ENCODE measurements at regions not wholly inside any gene's neighbourhood (a gene's known extent, or its start where the extent isn't known, plus 50 kb on each side); places are given as distances from the start of the nearest gene placed in this dataset.

DNA sequence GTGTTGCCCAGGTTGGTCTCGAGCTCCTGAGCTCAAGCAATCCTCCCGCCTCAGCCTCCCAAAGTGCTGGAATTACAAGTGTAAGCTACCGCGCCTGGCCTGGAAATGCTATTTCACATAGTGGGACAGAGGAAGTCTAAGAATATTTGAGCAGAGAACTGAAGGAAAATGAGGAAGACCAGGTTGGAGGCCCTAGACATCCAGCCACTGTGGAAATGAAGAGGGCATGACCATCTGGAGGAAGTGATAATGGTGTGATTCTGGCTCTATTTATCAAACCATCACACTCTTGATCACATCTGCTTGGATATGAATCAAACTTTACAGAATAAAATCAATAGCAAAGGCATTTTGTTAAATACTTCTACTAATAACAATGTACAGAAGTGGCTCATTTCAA lies 65.9 kb upstream of the ARHGEF3 start:
- no peaks in the 10 kb centered on the region for H3K9me3 ChIP-seq
- no peak for DNase-seq
- TF ChIP-seq POLR2A (IDR thresholded peaks at IDR 0.05) (no peak), POLR2AphosphoS5 (IDR thresholded peaks at IDR 0.05) (no peak)
- TF ChIP-seq, protein P1, sequence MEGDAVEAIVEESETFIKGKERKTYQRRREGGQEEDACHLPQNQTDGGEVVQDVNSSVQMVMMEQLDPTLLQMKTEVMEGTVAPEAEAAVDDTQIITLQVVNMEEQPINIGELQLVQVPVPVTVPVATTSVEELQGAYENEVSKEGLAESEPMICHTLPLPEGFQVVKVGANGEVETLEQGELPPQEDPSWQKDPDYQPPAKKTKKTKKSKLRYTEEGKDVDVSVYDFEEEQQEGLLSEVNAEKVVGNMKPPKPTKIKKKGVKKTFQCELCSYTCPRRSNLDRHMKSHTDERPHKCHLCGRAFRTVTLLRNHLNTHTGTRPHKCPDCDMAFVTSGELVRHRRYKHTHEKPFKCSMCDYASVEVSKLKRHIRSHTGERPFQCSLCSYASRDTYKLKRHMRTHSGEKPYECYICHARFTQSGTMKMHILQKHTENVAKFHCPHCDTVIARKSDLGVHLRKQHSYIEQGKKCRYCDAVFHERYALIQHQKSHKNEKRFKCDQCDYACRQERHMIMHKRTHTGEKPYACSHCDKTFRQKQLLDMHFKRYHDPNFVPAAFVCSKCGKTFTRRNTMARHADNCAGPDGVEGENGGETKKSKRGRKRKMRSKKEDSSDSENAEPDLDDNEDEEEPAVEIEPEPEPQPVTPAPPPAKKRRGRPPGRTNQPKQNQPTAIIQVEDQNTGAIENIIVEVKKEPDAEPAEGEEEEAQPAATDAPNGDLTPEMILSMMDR (IDR thresholded peaks at IDR 0.05 in 8 of 11, conservative IDR thresholded peaks at IDR 0.05 in 3 of 11) = no peak
- H3K4me1 ChIP-seq = no peaks in the 10 kb centered on the region
- no peaks in the 10 kb centered on the region for H3K27me3 ChIP-seq (replicated peaks in 1 of 7)
- intact Hi-C loops (cut with DNase I; ENCODE audit: low total_unique reads) = no loop called here
- no peaks in the 10 kb centered on the region for H3K36me3 ChIP-seq
- no peak overlapping the region for H3K4me3 ChIP-seq
- no peak overlapping the region for H3K27ac ChIP-seq
- 75 to 85% (median 82%) methylated on average over 4 of the region's 4 CpGs for WGBS, 5 donors

DNA sequence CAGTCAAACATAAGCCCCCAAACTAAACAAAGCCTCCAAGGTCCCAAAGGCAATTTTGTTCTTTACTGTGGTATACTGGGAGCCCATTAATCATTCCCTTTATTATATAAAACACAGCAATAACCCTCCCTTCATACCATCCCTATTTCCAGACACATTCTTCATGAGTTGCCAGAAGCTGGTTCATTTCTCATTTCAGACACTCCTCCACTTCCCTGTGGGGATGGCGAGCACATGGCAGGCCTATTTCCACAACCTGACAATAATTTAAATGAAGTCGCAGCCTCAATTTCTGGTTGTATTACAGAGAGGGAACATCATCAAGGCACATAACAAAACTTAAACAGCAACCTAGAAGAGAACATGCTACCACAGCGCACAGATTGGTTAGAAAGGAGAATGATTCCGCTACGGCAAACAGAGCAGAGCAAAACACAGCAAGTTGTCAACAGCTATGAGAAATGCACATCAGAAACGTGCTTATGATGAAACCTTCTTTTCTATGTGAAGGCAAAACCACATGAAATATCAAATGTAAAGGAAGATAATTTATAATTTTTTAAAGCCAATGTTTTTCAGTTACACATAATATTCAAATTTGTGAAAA lies 63.3 kb upstream of the ARHGEF3 start:
- intact Hi-C loops (cut with DNase I; ENCODE audit: low total_unique reads) = no loop called here
- Histone ChIP-seq H3K4me1 (peaks cover 0 to 20% (median 4%) of the 10 kb centered on the region in 6 donors), H3K27ac (no peak overlapping the region), H3K4me3 (no peak overlapping the region), H3K27me3 (replicated peaks in 1 of 7) (no peaks in the 10 kb centered on the region), H3K9me3 (no peaks in the 10 kb centered on the region), H3K36me3 (no peaks in the 10 kb centered on the region)
- TF ChIP-seq, protein P1 (IDR thresholded peaks at IDR 0.05 in 8 of 11, conservative IDR thresholded peaks at IDR 0.05 in 3 of 11) = no peak
- no peak for TF ChIP-seq POLR2A (IDR thresholded peaks at IDR 0.05)
- TF ChIP-seq POLR2AphosphoS5 (IDR thresholded peaks at IDR 0.05) = no peak
- 85 to 88% (median 87%) methylated on average over 6 of the region's 6 CpGs for WGBS, 5 donors
- no peak for DNase-seq

DNA sequence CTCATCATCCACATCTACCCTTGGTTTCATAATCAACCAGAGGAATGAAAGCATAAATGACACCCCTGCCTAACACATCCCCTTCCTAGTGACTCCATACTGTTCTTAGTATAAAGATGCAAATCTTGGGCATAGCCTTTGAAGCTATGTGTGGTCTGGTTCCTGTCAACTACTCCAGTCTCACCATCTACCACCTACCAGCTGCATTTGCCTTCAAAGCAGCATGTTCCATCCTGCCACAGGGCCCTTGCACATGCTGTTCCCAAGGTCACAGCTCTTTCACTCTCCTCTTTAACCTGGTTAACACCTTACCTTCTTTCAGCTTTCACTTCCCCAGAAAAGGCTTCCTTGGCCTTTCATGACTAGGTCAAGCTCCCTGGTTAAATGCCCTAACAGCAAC lies 62.3 kb upstream of the ARHGEF3 start:
- intact Hi-C loops (cut with DNase I; ENCODE audit: low total_unique reads) = no loop called here
- no peak for DNase-seq
- no peaks in the 10 kb centered on the region for H3K27me3 ChIP-seq (replicated peaks in 1 of 7)

DNA sequence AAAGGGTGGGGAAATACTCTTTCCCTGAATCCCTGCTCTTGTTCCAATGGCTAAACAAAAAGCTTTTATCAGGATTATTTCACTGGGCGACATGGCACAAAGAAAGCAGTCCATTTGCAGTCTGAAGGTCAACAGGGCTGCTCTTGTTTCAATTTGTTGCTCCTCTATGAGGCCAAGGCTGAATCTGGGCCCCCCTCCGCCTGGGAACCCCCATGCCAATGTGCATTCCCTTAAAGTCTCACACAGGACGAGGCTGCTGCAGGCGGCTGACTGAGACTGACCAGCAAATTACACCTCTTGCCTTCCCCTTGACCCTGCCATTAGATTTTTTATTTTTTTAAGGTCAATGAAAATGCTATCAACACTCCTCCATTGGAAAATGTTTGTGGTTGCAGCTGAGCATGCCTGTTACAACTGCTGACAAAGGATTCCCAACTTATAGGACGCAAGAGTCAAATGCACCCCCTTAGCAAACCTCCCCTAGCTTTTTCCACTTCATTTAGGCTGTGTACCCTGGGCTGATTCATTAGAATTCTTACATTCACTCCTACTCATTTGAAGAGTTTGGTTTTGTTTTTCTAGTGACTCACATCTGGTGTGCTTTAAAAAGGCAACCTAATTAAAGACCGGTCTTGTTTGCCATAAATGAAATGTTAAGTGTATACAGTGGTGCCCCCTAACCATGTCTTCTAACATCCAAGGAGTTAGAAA lies 60.8 kb upstream of the ARHGEF3 start:
- intact Hi-C loops (cut with DNase I; ENCODE audit: low total_unique reads) = no loop called here
- Histone ChIP-seq H3K4me3 (no peak overlapping the region), H3K36me3 (no peaks in the 10 kb centered on the region), H3K4me1 (peaks cover 0 to 20% (median 4%) of the 10 kb centered on the region in 6 donors), H3K9me3 (no peaks in the 10 kb centered on the region), H3K27ac (no peak overlapping the region), H3K27me3 (replicated peaks in 1 of 7) (no peaks in the 10 kb centered on the region)
- no peak for DNase-seq
- 67 to 79% (median 78%) methylated on average over 6 of the region's 6 CpGs for WGBS, 5 donors
- TF ChIP-seq, protein P1 (IDR thresholded peaks at IDR 0.05 in 8 of 11, conservative IDR thresholded peaks at IDR 0.05 in 3 of 11) = no peak
- TF ChIP-seq POLR2A (IDR thresholded peaks at IDR 0.05) (no peak), POLR2AphosphoS5 (IDR thresholded peaks at IDR 0.05) (no peak)

More for the DNA sequence above, 62.3 kb upstream of the ARHGEF3 start:
- Histone ChIP-seq H3K4me1 (peaks cover 0 to 20% (median 4%) of the 10 kb centered on the region in 6 donors), H3K9me3 (no peaks in the 10 kb centered on the region), H3K4me3 (no peak overlapping the region), H3K27ac (no peak overlapping the region), H3K36me3 (no peaks in the 10 kb centered on the region)
- TF ChIP-seq, protein P1 (IDR thresholded peaks at IDR 0.05 in 8 of 11, conservative IDR thresholded peaks at IDR 0.05 in 3 of 11) = no peak
- TF ChIP-seq POLR2AphosphoS5 (IDR thresholded peaks at IDR 0.05) (no peak), POLR2A (IDR thresholded peaks at IDR 0.05) (no peak)

All from spleen (tissue), 11 donors.